Kasumi-1 (cell line): ENCODE measurements at regions not wholly inside any gene's neighbourhood (a gene's known extent, or its start where the extent isn't known, plus 50 kb on each side); places are given as distances from the start of the nearest gene placed in this dataset.
A peak's percentile ranks its signal among the peaks of the same experiment; 100 is the strongest.

ENCODE experiments used
- DNase-seq, 2 experiments: peaks; one replicate each; lab custom pipeline; 2025; lab: John Stamatoyannopoulos, UW

DNA sequence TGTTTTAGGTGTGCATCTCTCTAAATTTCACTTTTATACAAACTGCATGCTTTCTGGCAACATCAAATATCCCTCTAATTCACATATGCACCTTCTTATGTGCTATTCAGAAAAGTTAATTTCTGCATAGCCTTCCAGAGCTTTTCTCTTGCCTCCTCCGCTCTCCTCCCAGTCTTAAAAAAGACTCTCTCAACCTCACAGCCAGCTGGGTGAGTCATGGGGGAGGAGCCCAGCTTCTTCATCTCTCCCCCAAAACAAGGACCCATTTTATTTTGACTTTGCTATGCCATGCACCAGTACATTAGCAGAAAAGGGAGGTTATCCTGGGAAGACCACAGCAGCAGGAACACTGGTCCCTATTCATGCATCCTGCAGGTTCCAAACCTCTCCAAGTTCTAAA lies 234.4 kb downstream of the KCNA4 start:
- DNase-seq = no peak

DNA sequence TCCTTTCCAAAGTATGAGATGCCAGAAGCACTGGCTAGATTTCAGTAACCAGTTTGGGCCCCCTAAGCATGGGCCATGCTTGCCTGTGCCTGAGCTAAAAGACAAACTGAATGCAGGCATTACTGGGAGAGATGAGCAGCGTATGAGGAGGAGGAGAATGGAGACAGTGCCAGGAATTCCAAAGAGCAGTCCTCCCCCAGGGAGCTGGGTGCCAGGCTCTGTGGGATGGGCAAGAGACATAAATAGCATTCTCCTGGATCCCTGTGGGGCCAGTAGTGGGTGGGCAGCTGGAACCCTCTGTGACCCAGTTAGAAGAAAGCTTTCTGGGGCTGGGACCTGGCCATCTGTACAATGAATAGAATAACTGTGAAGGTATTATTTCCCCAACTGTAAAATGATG lies 235.6 kb downstream of the KCNA4 start:
- no peak for DNase-seq

DNA sequence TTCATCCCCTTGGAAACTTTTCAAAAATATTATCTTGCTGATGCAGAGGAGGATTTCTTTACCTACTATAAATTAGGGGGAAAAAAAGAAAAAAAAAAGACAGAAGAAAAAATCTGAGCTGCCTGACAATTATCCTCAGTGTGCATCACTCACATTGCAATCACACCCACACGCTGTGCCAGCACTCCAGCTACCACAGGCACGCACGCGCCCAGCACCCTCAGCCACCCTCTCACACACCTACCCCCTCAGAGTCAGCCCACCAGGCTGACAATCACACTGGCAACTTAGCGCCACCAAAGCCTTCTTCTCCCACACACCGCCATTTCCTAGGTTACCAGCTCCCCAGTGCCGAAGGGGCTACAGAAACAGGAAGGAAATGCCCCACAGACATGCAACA lies 236.1 kb downstream of the KCNA4 start:
- peak; percentile 42 to 57 for DNase-seq

DNA sequence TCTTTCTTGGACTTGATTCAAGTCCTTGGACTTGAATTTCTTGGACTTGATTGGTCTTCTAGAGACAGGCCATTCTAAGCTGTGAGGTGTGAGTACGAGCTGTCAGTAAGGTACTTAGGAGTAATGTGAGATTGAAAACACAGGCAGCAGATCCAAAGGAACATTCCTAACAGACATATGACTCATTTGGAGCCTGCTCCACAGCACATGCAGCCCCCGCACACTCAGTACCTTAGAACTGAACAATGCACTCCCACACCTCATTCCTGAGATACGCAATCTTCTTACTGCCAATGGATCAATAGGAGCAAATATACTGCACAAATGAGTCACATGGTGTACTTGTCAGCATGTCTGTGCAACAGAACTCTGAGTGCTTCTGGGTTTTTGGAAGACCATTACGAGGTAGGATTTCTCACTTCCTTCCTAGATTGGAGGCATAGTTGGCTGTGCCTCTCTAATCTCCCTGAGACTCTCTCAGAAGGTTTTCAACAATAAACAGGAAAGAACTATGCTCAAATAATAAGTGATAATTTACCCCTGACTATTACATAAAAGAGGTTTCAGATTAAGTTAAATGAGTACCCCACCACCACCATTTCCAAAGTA lies 243.1 kb downstream of the KCNA4 start:
- DNase-seq = no peak

DNA sequence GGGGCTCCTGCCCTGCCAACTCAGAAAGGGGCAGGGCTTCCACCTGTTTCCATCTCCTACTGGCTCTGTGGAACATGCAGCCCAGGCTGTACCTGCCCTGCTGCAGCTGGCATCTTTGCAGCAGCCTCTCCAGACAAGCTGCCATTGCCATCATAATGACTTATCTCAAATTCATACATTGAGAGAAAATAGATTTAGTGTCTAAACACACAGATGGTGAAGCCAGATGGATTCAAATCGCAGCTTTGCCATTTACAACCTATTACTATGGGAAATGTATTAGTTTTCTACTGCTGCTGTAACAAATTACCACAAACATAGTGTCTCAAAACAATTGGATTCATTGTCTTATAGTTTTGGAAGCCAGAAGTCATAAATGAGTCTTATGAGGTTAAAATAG lies 260.0 kb downstream of the KCNA4 start:
- DNase-seq = no peak

DNA sequence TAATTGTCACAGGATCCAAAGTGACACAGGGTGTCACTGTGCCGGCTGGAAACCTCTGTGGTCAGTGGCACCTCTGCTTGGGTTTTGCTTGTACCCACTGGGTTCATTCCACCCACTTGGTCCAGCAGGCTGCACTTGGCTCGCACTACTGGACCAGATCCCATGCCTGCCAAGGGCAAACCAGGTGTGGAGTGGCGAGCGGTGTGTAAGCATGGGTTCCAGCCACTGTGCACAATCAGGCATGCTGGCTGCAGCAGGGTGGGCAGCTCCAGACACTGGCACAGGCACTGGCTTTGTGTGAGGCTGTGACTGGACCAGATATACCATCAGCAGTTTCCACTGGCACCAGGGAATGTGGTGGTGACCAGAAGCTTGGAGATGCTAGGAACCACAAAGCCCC lies 261.4 kb downstream of the KCNA4 start:
- no peak for DNase-seq

DNA sequence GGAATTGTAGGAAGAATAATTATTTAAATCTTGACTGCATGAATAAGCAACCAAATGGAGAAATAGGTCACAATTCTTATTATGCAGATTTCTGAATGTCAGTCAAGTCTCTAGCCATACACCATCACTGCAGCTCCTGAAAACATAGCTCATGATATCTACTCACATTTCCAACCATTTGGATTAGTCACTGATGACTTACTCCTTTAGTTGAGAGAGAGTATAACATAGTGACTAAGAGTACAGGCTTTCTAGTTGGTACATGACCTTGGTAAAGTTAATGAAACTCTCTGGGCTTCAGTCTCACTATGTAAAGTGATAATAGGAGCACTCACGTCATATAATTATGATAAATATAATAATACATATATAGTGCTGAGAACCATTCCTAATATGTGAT lies 265.2 kb downstream of the KCNA4 start:
- DNase-seq = no peak

DNA sequence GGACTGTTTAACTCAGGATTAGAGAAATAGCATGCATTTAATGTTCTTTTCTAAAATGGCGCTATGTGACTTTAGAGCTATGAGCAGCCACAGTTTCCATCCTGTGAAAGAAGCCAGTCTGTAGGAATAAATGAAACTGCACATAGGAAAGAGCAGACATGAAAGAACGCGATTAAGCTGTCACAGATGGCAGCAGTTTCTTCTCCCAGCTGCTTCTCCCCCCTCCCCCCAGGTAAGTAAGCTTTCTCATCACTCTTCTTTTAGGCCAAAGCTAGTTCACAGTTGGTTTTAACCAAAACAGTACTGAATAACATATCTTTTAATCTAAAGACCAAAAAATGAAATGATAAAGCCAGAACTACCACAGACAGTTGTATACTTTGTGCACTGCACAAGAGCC lies 266.4 kb downstream of the KCNA4 start:
- DNase-seq = no peak

DNA sequence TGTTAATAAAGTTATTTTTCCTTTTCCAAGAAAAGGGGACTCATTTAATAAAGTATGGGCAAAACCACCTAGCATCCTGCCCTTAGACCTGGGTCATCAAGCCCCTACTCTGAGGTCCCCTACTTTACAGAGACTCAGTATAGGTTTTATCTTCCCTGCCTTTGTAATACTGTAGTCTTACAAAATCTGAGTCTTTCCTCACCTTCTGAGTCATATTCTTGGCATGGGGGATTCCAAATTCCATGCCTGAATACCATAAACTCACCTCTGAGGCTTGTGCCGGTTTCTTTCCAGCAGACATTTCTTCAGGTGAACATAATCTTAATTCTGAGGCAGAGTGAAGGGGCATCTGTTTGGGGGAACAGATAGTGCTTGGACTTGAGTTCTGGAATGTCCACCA lies 282.5 kb downstream of the KCNA4 start:
- no peak for DNase-seq

DNA sequence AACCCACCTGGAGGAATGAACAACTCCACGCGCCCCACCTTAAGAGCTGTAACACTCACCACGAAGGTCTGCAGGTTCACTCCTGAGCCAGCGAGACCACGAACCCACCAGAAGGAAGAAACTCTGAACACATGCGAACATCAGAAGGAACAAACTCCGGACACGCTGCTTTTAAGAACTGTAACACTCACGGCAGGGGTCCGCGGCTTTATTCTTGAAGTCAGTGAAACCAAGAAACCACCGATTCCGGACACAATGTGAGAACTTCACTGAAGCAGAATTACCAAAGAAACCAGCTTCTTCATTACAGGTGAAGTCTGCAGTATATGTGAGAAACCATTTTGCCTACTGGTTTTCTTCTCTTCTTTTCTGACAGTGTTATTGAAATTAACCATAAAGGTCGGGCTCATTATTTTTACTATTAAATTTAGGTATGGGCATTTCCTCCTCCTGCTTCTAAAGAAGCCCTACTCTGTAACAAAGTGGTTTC lies 303.0 kb downstream of the KCNA4 start:
- DNase-seq = no peak

DNA sequence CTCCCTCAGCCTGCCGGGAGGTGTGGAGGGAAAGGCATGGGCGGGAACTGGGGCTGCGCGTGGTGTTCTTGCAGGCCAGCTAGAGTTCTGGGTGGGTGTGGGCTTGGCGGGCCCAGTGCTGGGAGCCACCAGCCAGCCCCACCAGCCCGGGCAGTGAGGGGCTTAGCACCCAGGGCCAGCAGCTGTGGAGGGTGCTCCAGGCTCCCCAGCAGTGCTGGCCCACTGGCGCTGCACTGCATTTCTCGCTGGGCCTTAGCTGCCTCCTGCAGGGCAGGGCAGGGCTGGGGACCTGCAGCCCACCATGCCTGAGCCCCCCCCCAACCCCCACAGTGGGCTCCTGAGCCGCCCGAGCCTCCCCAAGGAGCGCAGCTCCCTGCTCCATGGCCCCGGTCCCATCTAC lies 304.2 kb downstream of the KCNA4 start:
- no peak for DNase-seq

DNA sequence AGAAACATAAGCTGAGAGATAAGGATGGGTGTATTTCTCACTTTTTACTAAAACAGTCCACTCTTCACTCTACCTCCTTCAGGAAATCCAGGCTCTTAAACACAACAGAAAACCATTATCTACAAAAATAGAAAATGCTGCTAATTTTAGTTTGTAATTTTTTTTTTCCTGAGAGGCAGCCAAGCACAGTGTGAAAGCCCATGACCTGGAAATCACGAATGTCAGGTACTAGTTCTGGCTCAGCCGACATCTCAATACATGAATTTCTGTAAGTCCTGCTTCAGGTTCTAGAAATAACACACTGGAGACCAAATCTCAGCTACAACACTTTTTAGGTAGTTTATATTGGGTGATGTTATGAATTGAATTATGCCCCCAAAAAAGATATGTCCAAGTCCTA lies 308.9 kb downstream of the KCNA4 start:
- DNase-seq = no peak

DNA sequence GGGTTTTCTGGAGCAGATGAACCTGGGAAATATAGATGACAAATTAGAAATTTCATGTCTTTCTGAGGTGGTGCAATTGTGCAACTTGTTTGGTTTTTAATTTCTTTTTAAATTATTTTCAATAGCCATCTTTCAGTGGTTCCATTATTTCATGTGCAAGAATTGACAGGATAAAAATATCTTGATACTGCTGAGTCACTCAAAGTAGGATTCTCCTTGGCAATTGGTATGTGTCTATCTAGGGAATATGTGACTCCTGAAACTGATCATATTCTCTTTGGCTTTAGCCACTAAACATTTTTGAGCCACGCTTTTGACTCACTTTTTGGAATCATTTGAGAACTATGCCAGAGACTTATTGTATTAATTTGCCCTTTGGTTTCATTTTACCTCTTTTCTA lies 331.5 kb downstream of the KCNA4 start:
- no peak for DNase-seq

DNA sequence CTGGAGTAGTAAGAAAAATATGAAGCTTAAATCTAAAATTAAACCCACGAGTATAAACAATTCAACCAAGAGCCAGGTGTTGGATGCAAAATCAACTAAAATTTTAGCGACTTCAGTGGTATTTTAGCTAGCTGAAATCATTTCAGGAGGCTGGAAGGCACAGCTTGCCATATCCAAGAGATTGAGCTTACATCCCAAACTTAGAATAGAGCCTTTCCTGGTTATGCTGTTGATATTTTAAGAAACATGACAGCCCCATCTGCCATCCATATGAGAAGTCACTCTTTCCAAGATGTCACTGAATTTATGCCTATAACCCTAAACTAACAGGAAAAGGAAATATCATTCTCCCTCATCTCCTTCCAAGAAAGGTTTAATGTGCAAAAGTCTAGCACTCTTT lies 334.0 kb downstream of the KCNA4 start:
- no peak for DNase-seq

DNA sequence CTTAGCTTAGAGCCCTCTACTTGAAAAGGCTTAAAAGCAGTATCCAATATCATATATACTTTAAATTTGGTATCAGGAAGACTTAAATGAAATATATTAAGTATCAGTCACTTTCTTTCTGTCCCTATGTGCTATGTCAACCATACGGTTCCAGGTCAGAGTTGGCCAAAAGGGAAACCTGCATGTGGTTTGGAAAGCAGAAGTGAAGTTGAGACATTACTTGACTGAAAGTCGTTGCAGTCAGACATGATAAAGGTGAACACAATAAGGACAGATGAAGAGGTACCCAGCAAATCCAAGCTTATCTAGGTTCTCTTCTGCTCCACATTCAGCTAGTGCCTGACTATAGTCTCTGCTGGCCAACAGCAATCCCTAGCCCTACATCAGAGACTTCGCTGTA lies 336.8 kb downstream of the KCNA4 start:
- peak; percentile 1 to 7 for DNase-seq

DNA sequence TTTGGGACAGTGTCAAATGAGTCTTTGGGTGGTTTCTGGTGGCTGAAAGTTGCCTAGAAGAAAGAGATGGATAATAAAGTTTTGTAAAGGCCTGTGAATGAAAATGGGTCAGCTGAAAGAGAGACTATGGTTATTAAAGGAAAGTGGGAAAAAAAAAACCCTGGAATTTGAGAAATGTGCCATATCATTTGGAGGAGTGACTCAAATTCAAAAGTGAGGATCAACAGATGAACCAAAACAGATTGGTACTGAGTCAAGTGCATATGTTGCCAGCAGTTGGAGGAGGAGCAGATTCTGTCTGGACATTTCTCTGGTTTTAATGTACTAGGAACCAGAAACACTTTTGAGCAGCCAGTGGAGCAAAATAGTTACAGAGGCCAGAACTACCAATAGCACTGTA lies 339.8 kb downstream of the KCNA4 start:
- DNase-seq = no peak

DNA sequence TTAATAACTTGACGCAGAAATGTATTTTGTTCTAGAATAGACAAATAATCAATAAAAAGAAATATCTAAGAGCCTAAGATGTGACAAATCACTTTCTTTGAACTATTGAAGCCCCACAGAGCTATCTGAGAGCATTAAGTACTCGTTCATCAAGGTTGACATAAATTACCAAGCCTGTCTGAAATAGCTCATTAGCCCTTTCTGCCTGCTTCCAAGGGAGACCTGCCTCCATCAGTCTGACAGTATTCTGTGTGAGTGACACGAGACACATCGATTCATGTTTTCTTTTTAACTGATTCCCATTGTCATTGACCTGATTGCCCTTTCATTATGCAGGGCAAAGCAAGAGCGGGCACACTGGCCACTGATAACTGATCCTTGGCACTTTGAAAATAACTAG lies 347.5 kb downstream of the KCNA4 start:
- DNase-seq = no peak

DNA sequence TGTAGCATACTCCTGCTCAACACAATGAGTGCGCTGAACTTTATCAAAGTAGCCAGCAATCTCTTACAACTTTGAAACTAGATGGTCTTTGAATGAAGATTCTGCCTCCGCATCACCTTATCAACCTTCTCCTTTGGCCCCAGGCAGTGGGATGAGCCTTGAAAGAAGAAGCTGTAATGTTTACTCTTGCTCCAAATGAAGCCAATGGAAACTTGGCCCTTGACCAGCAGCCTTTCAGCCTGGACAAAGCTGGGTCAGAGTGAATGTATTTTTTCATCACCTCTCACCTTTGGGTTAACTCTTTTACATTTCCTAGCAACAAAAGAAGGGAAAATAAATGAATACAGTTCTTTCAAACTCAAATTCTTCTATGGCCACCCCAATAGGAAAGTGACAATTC lies 359.1 kb downstream of the KCNA4 start:
- DNase-seq = no peak

DNA sequence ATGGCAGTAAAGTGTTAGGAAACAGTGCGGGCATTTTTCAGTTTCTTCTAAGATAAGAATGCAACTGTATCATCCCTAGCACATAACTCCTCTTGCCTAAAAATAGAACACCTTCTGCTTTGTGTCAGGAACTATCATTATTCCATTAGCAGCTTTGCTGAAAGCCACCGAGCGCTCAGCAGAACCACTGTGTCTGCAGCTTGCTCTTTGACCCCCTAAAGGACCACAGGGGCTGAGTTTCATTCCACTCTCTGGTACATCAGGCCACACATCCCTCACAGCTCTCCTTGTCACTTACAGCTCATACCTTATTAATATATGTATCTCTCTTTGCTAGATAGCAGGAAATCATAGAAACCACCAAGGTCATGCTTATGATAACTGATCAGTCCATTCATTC lies 360.2 kb downstream of the KCNA4 start:
- DNase-seq = no peak

DNA sequence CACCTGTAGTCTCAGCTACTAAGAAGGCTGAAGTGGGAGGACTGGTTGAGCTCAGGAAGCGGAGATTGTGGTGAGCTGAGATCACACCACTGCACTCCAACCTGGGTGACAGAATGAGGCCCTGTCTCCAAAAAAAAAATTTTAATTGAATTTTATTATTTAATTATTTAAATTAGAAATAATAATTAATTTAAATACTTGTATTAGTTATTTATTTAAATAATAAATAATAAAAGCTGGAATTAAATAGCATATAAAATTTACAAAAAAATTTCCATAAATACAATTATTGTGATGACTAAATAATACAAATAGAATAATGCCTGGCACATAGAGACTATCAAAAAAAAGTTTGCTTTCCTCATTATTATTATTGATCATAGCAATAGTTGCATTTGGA lies 371.5 kb downstream of the KCNA4 start:
- no peak for DNase-seq

DNA sequence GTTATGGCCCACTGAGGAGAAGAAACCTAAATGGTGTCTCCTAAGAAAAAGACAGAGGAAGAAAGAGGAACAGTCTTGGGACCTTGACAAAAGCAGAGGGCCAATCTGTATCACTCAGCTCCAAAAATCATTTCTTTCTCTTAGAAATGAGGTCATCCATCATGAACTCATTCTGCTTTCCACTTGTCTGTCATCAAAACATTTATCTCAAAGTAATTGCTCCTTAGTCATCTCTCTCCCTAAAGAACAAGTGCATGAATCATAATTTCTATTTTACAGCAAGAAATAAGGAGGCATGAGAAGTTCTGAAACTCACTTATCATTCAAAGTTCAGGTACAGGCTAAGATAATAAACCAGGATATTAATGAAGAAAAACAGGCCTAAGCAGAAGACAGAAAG lies 375.6 kb downstream of the KCNA4 start:
- DNase-seq = no peak

DNA sequence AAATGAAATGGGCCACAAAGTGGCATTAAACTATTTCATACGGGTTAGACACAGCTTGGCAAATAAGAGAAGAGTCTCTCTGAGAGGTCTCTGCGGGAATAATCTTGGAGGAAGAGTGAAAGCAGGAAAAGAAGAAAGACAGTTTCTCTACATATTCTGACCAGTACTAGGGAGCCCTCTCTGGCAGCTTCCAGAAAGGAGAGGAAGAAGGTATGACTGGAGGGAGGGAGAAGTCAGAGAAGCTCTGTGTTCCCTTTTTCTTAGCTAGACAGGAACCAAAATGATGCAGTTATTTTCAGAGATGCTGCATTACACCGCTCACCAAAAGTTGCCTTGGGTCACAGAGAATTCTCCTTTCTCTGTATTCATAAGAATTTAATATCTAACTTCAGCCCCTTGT lies 382.1 kb downstream of the KCNA4 start:
- DNase-seq = peak; percentile 4 to 7

DNA sequence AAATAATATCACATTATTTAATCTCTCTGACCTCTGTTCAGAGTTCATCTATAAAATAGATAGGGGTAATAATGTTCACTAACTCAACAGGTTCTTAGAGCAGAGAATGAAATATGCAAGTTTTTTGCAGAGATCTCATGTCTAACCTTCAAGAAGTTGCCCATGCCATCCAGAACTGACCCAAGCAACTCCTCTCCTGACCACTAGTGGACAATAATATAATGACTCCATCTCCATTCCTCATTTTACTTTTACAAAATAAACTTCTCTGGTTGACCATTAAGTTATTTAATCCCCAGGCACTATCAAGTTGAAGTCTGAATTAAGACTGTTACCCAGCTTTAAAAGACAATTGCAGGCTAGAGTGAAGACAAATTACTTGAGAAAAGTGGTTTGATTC lies 382.6 kb downstream of the KCNA4 start:
- DNase-seq = no peak

DNA sequence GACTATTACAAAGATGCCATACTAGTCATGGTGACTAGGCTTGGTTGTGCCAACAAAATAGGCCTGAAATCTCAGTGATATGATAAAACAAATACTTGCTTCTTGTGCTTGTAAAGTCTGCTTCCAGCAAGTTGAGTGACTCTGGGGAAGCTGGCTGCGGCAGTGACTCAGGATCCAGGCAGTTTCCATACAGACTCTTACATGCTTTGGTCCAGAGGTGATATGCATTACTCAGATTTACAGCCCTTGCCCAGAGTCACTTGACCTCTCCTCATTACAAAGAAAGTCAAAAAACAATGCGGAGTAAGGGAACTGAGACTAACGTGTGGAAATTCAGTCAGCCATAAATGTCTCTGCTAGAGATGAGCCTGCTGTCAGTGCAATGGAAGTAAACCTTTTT lies 387.5 kb downstream of the KCNA4 start:
- no peak for DNase-seq

DNA sequence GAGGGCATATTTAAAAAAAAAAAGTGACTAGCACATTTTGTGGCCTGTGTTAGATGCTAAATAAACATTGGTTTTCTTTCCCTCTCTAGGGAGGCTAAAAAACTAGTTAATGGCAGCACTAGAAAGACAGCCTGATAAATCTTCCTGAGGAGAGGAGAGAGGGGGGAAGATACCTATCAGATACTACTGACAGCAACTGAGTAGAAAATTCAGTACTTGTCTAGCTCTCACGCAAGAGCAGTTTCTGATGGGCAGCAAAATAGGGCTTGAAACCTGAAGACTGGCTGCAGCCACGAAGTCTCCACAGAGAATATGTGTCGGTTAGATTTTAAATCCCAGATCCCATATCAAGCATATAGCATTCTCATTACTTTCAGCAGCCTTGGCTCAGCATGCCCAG lies 388.2 kb downstream of the KCNA4 start:
- DNase-seq = no peak
